Heart left ventricle (tissue), 16 donors: ENCODE measurements at regions not wholly inside any gene's neighbourhood (a gene's known extent, or its start where the extent isn't known, plus 50 kb on each side); places are given as distances from the start of the nearest gene placed in this dataset.

ENCODE experiments used
- ATAC-seq, 4 donors: fragments of 200-7000 bp; cut with Tn5 transposase; one replicate each; pipeline ENCODE4 v1.9.1; 2020 to 2022; ENCODE audit warnings: moderate library complexity in 4 of 4, mild to moderate bottlenecking in 3 of 4, moderate number of reproducible peaks in 1 of 4
- DNase-seq, 5 donors: peaks; one replicate each; pipeline ENCODE4 v3.0.0-alpha.2; 2020
- H3K27ac ChIP-seq, 12 donors: fragments of 200-600 bp; sonication (generic) in 4 of 12; one replicate each; pipeline versions ENCODE4 v1.5.0 to v1.8.0; 2016 to 2022; ENCODE audit warnings: mild to moderate bottlenecking in 2 of 12
- H3K27me3 ChIP-seq, 9 donors: fragments of 200-600 bp; sonication (generic) in 2 of 9; one replicate each; pipeline versions ENCODE4 v1.5.1 to v1.8.0; 2016 to 2022; ENCODE audit warnings: mild to moderate bottlenecking in 3 of 9
- H3K36me3 ChIP-seq, 9 donors: fragments of 200-600 bp; sonication (generic) in 2 of 9; one replicate each; pipeline versions ENCODE4 v1.5.0 to v1.8.0; 2018 to 2022; ENCODE audit warnings: mild to moderate bottlenecking in 2 of 9
- H3K4me1 ChIP-seq, 12 donors: fragments of 200-600 bp; sonication (generic) in 4 of 12; one replicate each; pipeline versions ENCODE4 v1.5.0 to v1.8.0; 2016 to 2022; ENCODE audit warnings: mild to moderate bottlenecking in 3 of 12
- H3K4me3 ChIP-seq, 12 donors: fragments of 200-600 bp; sonication (generic) in 4 of 12; one replicate each; pipeline versions ENCODE4 v1.5.0 to v1.8.0; 2017 to 2022; ENCODE audit warnings: mild to moderate bottlenecking in 9 of 12, moderate library complexity in 4 of 12
- H3K9me3 ChIP-seq, 12 donors: fragments of 200-600 bp; sonication (generic) in 4 of 12; one replicate each; pipeline versions ENCODE4 v1.5.0 to v1.8.0; 2016 to 2022; ENCODE audit warnings: mild to moderate bottlenecking in 1 of 12
- CTCF ChIP-seq, 12 donors: fragments of 200-600 bp; sonication (generic) in 4 of 12; IDR thresholded peaks; one replicate each; pipeline versions ENCODE4 v1.5.0 to v1.8.0; 2018 to 2022; ENCODE audit warnings: antibody characterized with exemption in 12 of 12, mild to moderate bottlenecking in 5 of 12
- POLR2A ChIP-seq, 2 donors: fragments of 450-650 bp; IDR thresholded peaks; one replicate each; pipeline ENCODE4 v1.6.1; 2017; ENCODE audit warnings: antibody characterized with exemption in 2 of 2, mild to moderate bottlenecking in 2 of 2, moderate library complexity in 2 of 2
- WGBS, 4 donors: extraction: QIAGEN DNeasy Blood & Tissue Kit in 2 of 4; methylation state at CpG; one replicate each; pipeline versions ENCODE4 v1.1.5 to v1.1.7; 2013 to 2018; 5-methylcytosine and 5-hydroxymethylcytosine counted together
- intact Hi-C, 10 donors: fragments of 100-400 bp; cut with DNase I; formaldehyde crosslinking; loops; one replicate each; pipeline versions ENCODE4 v1.11.1 to v1.14.2; 2022
- donor health status: ischemic (EF 13 %, LVEDD 7.1; RV severe dilation, severe dysfunction).
- donor health status: healthy with polysubstance abuse.
- donor health status: DM: no; HTN: yes; CAD: no.
- donor health status: DM: no; HTN: no; CAD: no.
- donor health status: ischemic (EF 25% LVEDD 6.9; RV normal size, moderate dysfunction).
- donor health status: ischemic (EF 25% LVEDD 5.7; RV mildly dilated, moderate dysfunction).
- donor health status: healthy.
- donor health status: DM: yes; HTN: yes; CAD: no.
- donor health status: ischemic (EF 35%, LVEDD 5.7; RV mildly dilated, moderate dysfunction).
- donor health status: nonischemic (EF 11% LVEDD 7.7; RV severe dilation, severe dysfunction).
- donor health status: DM: yes; HTN: yes; CAD: no.
- donor health status: PGD.
- donor health status: ischemic (EF 29% LVEDD 5.4; RV normal size, mild dysfunction).
- donor health status: nonischemic (EF 23%, LVEDD 6.1; RV moderate dilation, normal function).

GRCh38 chr11:130583801-130584211, 135.4 kb downstream of the ADAMTS15 start:
- peak in 2 of 4 donors; percentile 20 to 38 for ATAC-seq
- DNase-seq, result no peak

GRCh38 chr11:130585545-130585944, 137.1 kb downstream of the ADAMTS15 start:
- Histone ChIP-seq H3K36me3 (no peaks in the 10 kb centered on the region), H3K4me3 (no peak overlapping the region), H3K27me3 (no peaks in the 10 kb centered on the region), H3K4me1 (peaks cover 0 to 21% (median 10%) of the 10 kb centered on the region in 12 donors), H3K27ac (no peak overlapping the region), H3K9me3 (peaks cover 0 to 9% (median 0%) of the 10 kb centered on the region in 12 donors)
- intact Hi-C loops, result loop anchor here in 1 of 10 donors (10.0 kb wide), 1 partner anchor 59 kb away; no protein-coding TSS in a partner anchor
- DNase-seq (no peak), ATAC-seq (no peak)
- WGBS, 4 donors, result 84 to 89% (median 86%) methylated on average over 5 of the region's 5 CpGs
- TF ChIP-seq CTCF (IDR thresholded peaks at IDR 0.05) (no peak), POLR2A (IDR thresholded peaks at IDR 0.05) (no peak)

More at GRCh38 chr11:130583801-130584211, 135.4 kb downstream of the ADAMTS15 start:
- TF ChIP-seq CTCF (IDR thresholded peaks at IDR 0.05), result no peak
- TF ChIP-seq POLR2A (IDR thresholded peaks at IDR 0.05), result no peak
- Histone ChIP-seq H3K4me3 (no peak overlapping the region), H3K27me3 (no peaks in the 10 kb centered on the region), H3K36me3 (no peaks in the 10 kb centered on the region), H3K27ac (peak overlapping the region in 2 of 12 donors; percentile 13 to 26), H3K4me1 (peaks cover 0 to 27% (median 15%) of the 10 kb centered on the region in 12 donors), H3K9me3 (peaks cover 0 to 9% (median 0%) of the 10 kb centered on the region in 12 donors)
- WGBS, 4 donors, result 80 to 87% (median 83%) methylated on average over 4 of the region's 4 CpGs
- intact Hi-C loops, result loop anchor here in 1 of 10 donors (10.0 kb wide), 1 partner anchor 61 kb away; no protein-coding TSS in a partner anchor

- intact Hi-C loops, result loop anchor here in 1 of 10 donors (10.0 kb wide), 1 partner anchor 57 kb away; no protein-coding TSS in a partner anchor
- no peaks in the 10 kb centered on the region for H3K36me3 ChIP-seq
- peaks cover 0 to 3% (median 0%) of the 10 kb centered on the region in 12 donors for H3K4me1 ChIP-seq
- peaks cover 0 to 9% (median 0%) of the 10 kb centered on the region in 12 donors for H3K9me3 ChIP-seq
- WGBS, 4 donors, result 47 to 77% (median 56%) methylated on average over 4 of the region's 4 CpGs
- ATAC-seq, result peak; percentile 40 to 80 (median 54)
- no peak for TF ChIP-seq CTCF (IDR thresholded peaks at IDR 0.05)
- TF ChIP-seq POLR2A (IDR thresholded peaks at IDR 0.05), result no peak
- no peaks in the 10 kb centered on the region for H3K27me3 ChIP-seq
- no peak overlapping the region for H3K4me3 ChIP-seq
- H3K27ac ChIP-seq, result no peak overlapping the region
- DNase-seq, result peak in 1 of 5 donors; percentile 49
Measured at GRCh38 chr11:130587658-130588057, 139.2 kb downstream of the ADAMTS15 start.

GRCh38 chr11:130588471-130588870, 140.0 kb downstream of the ADAMTS15 start:
- no peak for DNase-seq

More at GRCh38 chr11:130588471-130588870, 140.0 kb downstream of the ADAMTS15 start:
- 94 to 97% (median 95%) methylated on average over 2 of the region's 2 CpGs for WGBS, 4 donors
- Histone ChIP-seq H3K4me3 (no peak overlapping the region), H3K27ac (no peak overlapping the region), H3K9me3 (peaks cover 0 to 9% (median 0%) of the 10 kb centered on the region in 12 donors), H3K4me1 (peaks cover 0 to 2% (median 0%) of the 10 kb centered on the region in 12 donors), H3K36me3 (no peaks in the 10 kb centered on the region), H3K27me3 (no peaks in the 10 kb centered on the region)
- no peak for ATAC-seq
- TF ChIP-seq POLR2A (IDR thresholded peaks at IDR 0.05), result no peak
- TF ChIP-seq CTCF (IDR thresholded peaks at IDR 0.05), result no peak
- intact Hi-C loops, result loop anchor here in 1 of 10 donors (10.0 kb wide), 1 partner anchor 56 kb away; no protein-coding TSS in a partner anchor
